CD8-positive, alpha-beta memory T cell (primary cell): ENCODE measurements at regions not wholly inside any gene's neighbourhood (a gene's known extent, or its start where the extent isn't known, plus 50 kb on each side); places are given as distances from the start of the nearest gene placed in this dataset.

Experiments used
- CTCF ChIA-PET: fragments of 350-600 bp; sonication (Branson Sonifier 250); formaldehyde crosslinking; loops from one replicate; lab custom pipeline; 2021; ENCODE audit warnings: antibody characterized with exemption; lab: Charles Lee
- POLR2A ChIA-PET: fragments of 350-600 bp; sonication (Branson Sonifier 250); formaldehyde crosslinking; loops from one replicate; lab custom pipeline; 2021; ENCODE audit warnings: antibody characterized with exemption; lab: Charles Lee
- DNase-seq, 5 donors: peaks; one replicate each; pipeline versions ENCODE4 v3.0.0 to v3.0.0-alpha.2; 2020 to 2022; ENCODE audit warnings: mixed read lengths in 1 of 5
- H3K27ac ChIP-seq: one replicate; pipeline ENCODE4 v1.7.0; 2013; ENCODE audit warnings: low read depth, mild to moderate bottlenecking, low read length, moderate library complexity
- H3K27me3 ChIP-seq: 2 replicates; pipeline ENCODE4 v1.7.0; 2013; ENCODE audit warnings: low read length, mild to moderate bottlenecking; ENCODE audit not compliant: insufficient read depth, poor library complexity, severe bottlenecking
- H3K36me3 ChIP-seq: 2 replicates; pipeline ENCODE4 v1.7.0; 2013; ENCODE audit warnings: mild to moderate bottlenecking, low read length, moderate library complexity; ENCODE audit not compliant: insufficient read depth
- H3K4me1 ChIP-seq: 2 replicates; pipeline ENCODE4 v1.7.0; 2013; ENCODE audit warnings: mild to moderate bottlenecking, low read length, moderate library complexity; ENCODE audit not compliant: insufficient read depth
- H3K4me3 ChIP-seq: 2 replicates; pipeline ENCODE4 v1.7.0; 2013; ENCODE audit warnings: mild to moderate bottlenecking, low read length
- H3K9me3 ChIP-seq: 2 replicates; pipeline ENCODE4 v1.7.0; 2013; ENCODE audit warnings: mild to moderate bottlenecking, low read length
- H3K27ac Mint-ChIP-seq, 8 donors: one replicate each; pipeline ENCODE4 v1.8.0; 2020 to 2021; ENCODE audit warnings: mixed read lengths in 8 of 8, mild to moderate bottlenecking in 6 of 8, inconsistent platforms in 3 of 8, moderate library complexity in 3 of 8
- H3K27me3 Mint-ChIP-seq, 2 donors: one replicate each; pipeline ENCODE4 v1.8.0; 2020 to 2021; ENCODE audit warnings: mixed read lengths in 2 of 2, mild to moderate bottlenecking in 1 of 2, moderate library complexity in 1 of 2
- H3K36me3 Mint-ChIP-seq, 3 donors: one replicate each; pipeline ENCODE4 v1.8.0; 2020 to 2021; ENCODE audit warnings: mixed read lengths in 3 of 3, inconsistent platforms in 1 of 3, mild to moderate bottlenecking in 1 of 3
- H3K4me1 Mint-ChIP-seq, 3 donors: one replicate each; pipeline ENCODE4 v1.8.0; 2020 to 2021; ENCODE audit warnings: mixed read lengths in 3 of 3, inconsistent platforms in 1 of 3, mild to moderate bottlenecking in 1 of 3
- H3K4me3 Mint-ChIP-seq, 7 donors: one replicate each; pipeline ENCODE4 v1.8.0; 2020 to 2021; ENCODE audit warnings: mixed read lengths in 7 of 7, mild to moderate bottlenecking in 6 of 7, moderate library complexity in 4 of 7, inconsistent platforms in 2 of 7
- H3K9me3 Mint-ChIP-seq, 5 donors: one replicate each; pipeline ENCODE4 v1.8.0; 2020 to 2022; ENCODE audit warnings: mixed read lengths in 5 of 5, mild to moderate bottlenecking in 3 of 5, moderate library complexity in 2 of 5, inconsistent platforms in 1 of 5

DNA sequence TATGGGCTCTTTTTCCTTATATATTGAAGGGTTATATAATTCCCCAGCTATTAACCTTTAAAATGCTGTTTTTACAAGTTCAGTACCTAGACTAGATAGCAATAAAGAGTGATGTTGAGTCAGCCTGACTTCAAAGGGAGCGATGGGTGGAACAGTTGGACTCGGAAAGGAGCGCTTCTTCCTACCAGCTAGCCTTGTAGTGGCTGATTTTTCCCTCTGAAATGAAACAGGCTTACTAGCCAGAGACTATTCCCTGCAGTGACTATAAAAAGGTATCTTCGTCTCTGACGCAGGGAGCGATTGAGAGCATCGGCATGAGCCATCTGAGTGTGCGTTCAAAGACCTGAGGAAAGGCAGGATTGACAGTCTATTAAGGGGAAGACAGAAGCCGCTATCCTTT, 66.0 kb upstream of the GRAMD1B start:
- no peaks in the 10 kb centered on the region for H3K36me3 Mint-ChIP-seq
- H3K4me3 Mint-ChIP-seq, result no peak overlapping the region
- ChIA-PET CTCF (no interaction called here), POLR2A (no interaction called here)
- no peaks in the 10 kb centered on the region for H3K4me1 ChIP-seq
- no peaks in the 10 kb centered on the region for H3K9me3 ChIP-seq
- no peak for DNase-seq
- H3K4me3 ChIP-seq, result no peak overlapping the region
- peaks cover 9 to 31% of the 10 kb centered on the region in 2 donors for H3K27me3 Mint-ChIP-seq
- no peak overlapping the region for H3K27ac Mint-ChIP-seq
- H3K27ac ChIP-seq, result no peak overlapping the region
- H3K9me3 Mint-ChIP-seq, result peaks cover 0 to 2% (median 0%) of the 10 kb centered on the region in 5 donors
- H3K27me3 ChIP-seq, result no peaks in the 10 kb centered on the region
- H3K36me3 ChIP-seq, result no peaks in the 10 kb centered on the region
- peaks cover 0 to 19% (median 0%) of the 10 kb centered on the region in 3 donors for H3K4me1 Mint-ChIP-seq

DNA sequence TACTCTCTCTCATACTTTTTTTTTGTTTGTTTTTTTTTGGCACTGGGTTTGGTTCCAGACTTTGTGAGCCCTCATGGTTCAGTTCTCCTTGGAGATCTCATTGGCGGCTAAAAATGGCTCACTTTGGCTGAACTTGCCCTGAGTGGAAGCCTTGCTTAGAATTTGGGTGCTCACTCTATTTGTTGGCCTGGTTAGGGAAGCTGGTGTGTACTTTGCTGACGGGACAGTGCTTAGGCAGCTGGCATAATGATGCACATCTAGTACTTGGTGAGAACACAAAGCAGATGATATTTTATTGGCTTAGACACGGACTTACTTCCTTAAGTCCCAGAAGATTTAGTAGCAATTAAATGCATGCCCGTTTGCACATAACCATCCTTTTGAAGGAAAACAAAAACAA, 66.5 kb upstream of the GRAMD1B start:
- no peak overlapping the region for H3K27ac Mint-ChIP-seq
- H3K4me1 Mint-ChIP-seq, result peaks cover 0 to 24% (median 4%) of the 10 kb centered on the region in 3 donors

DNA sequence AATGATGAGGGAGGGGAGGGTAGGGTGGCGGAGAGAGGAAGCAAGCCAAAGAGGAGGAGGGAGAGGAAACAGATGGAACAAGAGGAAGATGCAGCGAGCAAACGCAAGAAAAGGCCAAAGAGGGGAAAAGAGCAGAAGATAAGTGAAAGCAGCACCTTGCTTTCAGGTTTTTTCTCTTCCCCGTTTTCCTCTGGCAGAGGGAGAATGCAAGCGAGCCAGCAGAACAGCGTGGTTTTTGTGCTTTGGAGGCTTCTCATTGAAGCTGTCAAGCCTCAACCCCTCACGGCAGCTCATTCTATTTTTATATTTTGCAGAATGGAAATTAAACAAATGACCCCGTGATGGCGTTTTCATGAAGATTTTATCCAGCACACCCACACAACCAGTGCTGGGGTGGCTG, 67.1 kb upstream of the GRAMD1B start:
- CTCF ChIA-PET, result no interaction called here
- POLR2A ChIA-PET, result no interaction called here
- Histone ChIP-seq H3K9me3 (no peaks in the 10 kb centered on the region), H3K36me3 (no peaks in the 10 kb centered on the region), H3K4me3 (no peak overlapping the region), H3K4me1 (peaks cover 2% of the 10 kb centered on the region), H3K27me3 (no peaks in the 10 kb centered on the region), H3K27ac (no peak overlapping the region)
- peak overlapping the region in 1 of 7 donors; percentile 23 for H3K4me3 Mint-ChIP-seq
- no peak for DNase-seq
- H3K27ac Mint-ChIP-seq, result no peak overlapping the region
- peaks cover 0 to 2% (median 0%) of the 10 kb centered on the region in 5 donors for H3K9me3 Mint-ChIP-seq
- peaks cover 14 to 39% of the 10 kb centered on the region in 2 donors for H3K27me3 Mint-ChIP-seq
- peaks cover 3 to 27% (median 8%) of the 10 kb centered on the region in 3 donors for H3K4me1 Mint-ChIP-seq
- no peaks in the 10 kb centered on the region for H3K36me3 Mint-ChIP-seq

More for the DNA sequence above, 66.5 kb upstream of the GRAMD1B start:
- Histone ChIP-seq H3K4me3 (no peak overlapping the region), H3K36me3 (no peaks in the 10 kb centered on the region), H3K9me3 (no peaks in the 10 kb centered on the region), H3K27ac (no peak overlapping the region), H3K27me3 (no peaks in the 10 kb centered on the region), H3K4me1 (no peaks in the 10 kb centered on the region)
- peaks cover 0 to 2% (median 0%) of the 10 kb centered on the region in 5 donors for H3K9me3 Mint-ChIP-seq
- CTCF ChIA-PET, result no interaction called here
- POLR2A ChIA-PET, result no interaction called here
- peaks cover 11 to 36% of the 10 kb centered on the region in 2 donors for H3K27me3 Mint-ChIP-seq
- no peak for DNase-seq
- peak overlapping the region in 1 of 7 donors; percentile 38 for H3K4me3 Mint-ChIP-seq
- no peaks in the 10 kb centered on the region for H3K36me3 Mint-ChIP-seq

DNA sequence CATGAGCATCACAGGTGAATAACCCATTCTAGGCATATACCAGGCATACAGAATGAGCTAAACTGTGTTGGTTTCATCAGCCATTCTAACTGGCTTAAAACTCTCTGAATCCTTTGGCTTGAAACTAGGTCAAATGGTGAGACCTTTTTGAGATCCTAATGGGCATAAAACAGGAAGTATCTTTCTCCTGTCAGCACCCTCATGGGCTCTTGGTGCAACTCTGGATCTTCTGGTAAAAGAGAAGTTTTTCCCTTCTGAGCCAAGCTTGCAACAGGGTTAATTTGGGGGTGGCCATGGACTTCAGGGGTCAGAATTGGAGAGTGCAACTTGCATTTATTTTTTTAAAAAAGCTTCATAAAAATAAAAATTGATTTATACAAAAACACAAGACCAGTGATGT, 67.9 kb upstream of the GRAMD1B start:
- H3K36me3 Mint-ChIP-seq, result no peaks in the 10 kb centered on the region
- ChIA-PET CTCF (no interaction called here), POLR2A (no interaction called here)
- H3K9me3 ChIP-seq, result no peaks in the 10 kb centered on the region
- no peak overlapping the region for H3K4me3 ChIP-seq
- H3K27me3 ChIP-seq, result no peaks in the 10 kb centered on the region
- peaks cover 9% of the 10 kb centered on the region for H3K4me1 ChIP-seq
- no peak overlapping the region for H3K27ac ChIP-seq
- DNase-seq, result no peak
- H3K4me1 Mint-ChIP-seq, result peaks cover 9 to 34% (median 16%) of the 10 kb centered on the region in 3 donors
- H3K4me3 Mint-ChIP-seq, result no peak overlapping the region
- H3K9me3 Mint-ChIP-seq, result no peaks in the 10 kb centered on the region
- no peaks in the 10 kb centered on the region for H3K36me3 ChIP-seq
- H3K27me3 Mint-ChIP-seq, result peaks cover 16 to 39% of the 10 kb centered on the region in 2 donors
- no peak overlapping the region for H3K27ac Mint-ChIP-seq

DNA sequence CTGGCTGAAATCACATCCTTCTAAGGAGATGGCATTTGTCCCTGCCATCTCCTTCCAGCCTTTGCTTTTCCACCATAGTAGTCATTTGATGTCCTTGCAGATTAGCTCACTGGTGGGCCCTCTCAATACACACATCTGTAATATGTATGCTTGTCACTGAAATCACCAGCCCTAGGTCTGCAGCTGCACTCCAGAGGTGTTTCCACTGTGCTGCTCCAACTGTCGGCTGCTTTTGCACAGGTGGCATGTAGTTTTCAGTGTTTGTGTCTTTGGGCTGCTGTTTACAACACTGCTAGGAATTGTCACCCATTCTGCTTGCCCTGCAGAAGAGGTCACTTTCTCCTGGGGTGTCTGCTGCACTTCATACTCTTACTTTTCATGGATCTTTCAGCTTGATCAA, 69.0 kb upstream of the GRAMD1B start:
- peaks cover 19 to 44% of the 10 kb centered on the region in 2 donors for H3K27me3 Mint-ChIP-seq
- POLR2A ChIA-PET, result no interaction called here
- peak overlapping the region in 1 of 7 donors; percentile 17 for H3K4me3 Mint-ChIP-seq

DNA sequence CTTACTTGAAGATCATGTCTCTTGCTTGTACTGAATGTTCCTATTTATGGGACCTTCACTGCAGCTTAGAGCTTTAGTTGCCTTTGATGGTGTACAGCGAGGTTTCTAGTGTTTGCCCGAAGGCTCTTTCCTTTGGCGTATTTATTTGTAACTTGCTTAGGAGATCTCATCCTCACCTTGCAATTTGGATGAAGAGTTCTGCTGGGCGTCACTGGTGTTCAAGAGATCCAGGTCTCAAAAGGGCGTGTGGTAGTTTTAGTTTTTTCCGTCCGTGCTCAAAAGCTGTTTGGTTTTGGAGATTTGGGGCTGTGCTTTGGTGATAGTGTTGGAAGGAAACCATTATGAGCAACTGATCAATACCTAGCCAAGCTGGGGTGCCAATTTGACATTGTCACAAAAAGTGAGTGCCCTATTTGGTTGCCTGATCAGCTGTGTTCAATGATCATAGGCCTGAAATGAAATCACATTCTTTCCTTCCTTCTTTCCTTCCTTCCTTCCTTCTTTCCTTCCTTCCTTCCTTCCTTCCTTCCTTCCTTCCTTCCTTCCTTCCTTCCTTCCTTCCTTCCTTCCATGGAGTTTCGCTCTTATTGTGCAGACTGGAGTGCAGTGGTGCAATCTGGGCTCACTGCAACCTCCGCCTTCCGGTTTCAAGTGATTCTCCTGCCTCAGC, 69.7 kb upstream of the GRAMD1B start:
- peaks cover 9% of the 10 kb centered on the region for H3K4me1 ChIP-seq
- peak overlapping the region in 1 of 8 donors; percentile 72 for H3K27ac Mint-ChIP-seq
- no peak overlapping the region for H3K4me3 ChIP-seq
- H3K27me3 ChIP-seq, result no peaks in the 10 kb centered on the region
- no peak for DNase-seq
- CTCF ChIA-PET, result interaction anchor here (1.1 kb wide), 1 partner anchor 47 kb away, joined by 3 read pairs; no protein-coding TSS in a partner anchor
- H3K27me3 Mint-ChIP-seq, result peaks cover 19 to 48% of the 10 kb centered on the region in 2 donors
- peak overlapping the region in 2 of 7 donors; percentile 18 to 55 for H3K4me3 Mint-ChIP-seq
- peaks cover 11 to 41% (median 21%) of the 10 kb centered on the region in 3 donors for H3K4me1 Mint-ChIP-seq
- H3K36me3 Mint-ChIP-seq, result no peaks in the 10 kb centered on the region
- no peak overlapping the region for H3K27ac ChIP-seq
- H3K9me3 Mint-ChIP-seq, result no peaks in the 10 kb centered on the region
- no peaks in the 10 kb centered on the region for H3K9me3 ChIP-seq
- POLR2A ChIA-PET, result no interaction called here
- no peaks in the 10 kb centered on the region for H3K36me3 ChIP-seq

More for the DNA sequence above, 69.0 kb upstream of the GRAMD1B start:
- Histone ChIP-seq H3K36me3 (no peaks in the 10 kb centered on the region), H3K27me3 (no peaks in the 10 kb centered on the region), H3K27ac (no peak overlapping the region), H3K9me3 (no peaks in the 10 kb centered on the region), H3K4me1 (peaks cover 9% of the 10 kb centered on the region), H3K4me3 (no peak overlapping the region)
- no peaks in the 10 kb centered on the region for H3K36me3 Mint-ChIP-seq
- peaks cover 11 to 41% (median 21%) of the 10 kb centered on the region in 3 donors for H3K4me1 Mint-ChIP-seq
- no peaks in the 10 kb centered on the region for H3K9me3 Mint-ChIP-seq
- H3K27ac Mint-ChIP-seq, result peak overlapping the region in 1 of 8 donors; percentile 12
- CTCF ChIA-PET, result interaction anchor here (1.1 kb wide), 1 partner anchor 46 kb away, joined by 3 read pairs; no protein-coding TSS in a partner anchor
- no peak for DNase-seq

DNA sequence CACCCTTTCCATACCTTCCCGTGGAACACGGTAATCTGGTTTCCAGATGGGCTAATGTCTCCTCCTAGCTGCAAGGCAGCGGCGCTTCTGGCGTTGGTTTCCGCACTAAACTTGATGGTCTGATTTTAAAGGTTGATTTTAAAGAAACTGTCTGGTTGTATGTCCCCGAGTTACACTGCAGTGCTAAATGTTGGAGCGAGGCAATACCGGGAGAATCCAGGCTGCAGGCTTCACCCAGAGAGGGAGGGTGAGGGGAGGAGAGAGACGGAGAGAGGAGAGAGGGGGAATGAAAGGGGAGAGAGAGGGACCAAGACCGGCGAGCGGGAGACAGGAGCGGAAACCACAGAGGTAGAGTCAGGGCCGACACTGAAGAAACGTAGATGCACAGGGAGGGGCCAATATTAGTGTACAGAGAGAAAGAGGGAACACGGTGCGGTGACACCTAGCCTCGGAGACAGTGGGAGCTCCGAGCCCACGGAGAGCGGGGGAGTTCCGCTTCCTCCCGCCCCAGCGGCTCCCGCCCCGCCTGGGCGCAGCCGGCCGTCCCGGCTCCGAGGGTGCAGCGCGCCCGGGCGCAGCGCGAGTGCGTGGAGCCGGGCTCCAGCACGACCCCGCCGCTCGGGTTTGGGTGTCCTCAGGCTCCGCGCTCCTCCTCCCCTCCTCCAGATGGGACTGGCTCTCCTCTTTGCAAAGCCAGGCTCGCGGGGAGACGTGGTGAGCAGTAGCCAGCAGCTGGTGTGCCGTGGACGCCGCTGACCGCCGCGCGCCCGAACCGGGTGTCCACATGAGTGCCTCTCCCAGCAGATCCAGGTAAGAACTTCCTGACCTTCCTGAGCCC, 71.9 kb upstream of the GRAMD1B start:
- no peak overlapping the region for H3K27ac ChIP-seq
- CTCF ChIA-PET, result interaction anchor here (1.3 kb wide), 1 partner anchor 121 kb away, joined by 3 read pairs; no protein-coding TSS in a partner anchor

More for the DNA sequence above, 71.9 kb upstream of the GRAMD1B start:
- peaks cover 9% of the 10 kb centered on the region for H3K4me1 ChIP-seq
- Mint-ChIP-seq H3K27me3 (peaks cover 19 to 51% of the 10 kb centered on the region in 2 donors), H3K4me1 (peaks cover 11 to 37% (median 21%) of the 10 kb centered on the region in 3 donors), H3K4me3 (peak overlapping the region; percentile 71 to 95 (median 81)), H3K27ac (peak overlapping the region in 5 of 8 donors; percentile 32 to 93 (median 69)), H3K36me3 (no peaks in the 10 kb centered on the region), H3K9me3 (no peaks in the 10 kb centered on the region)
- H3K36me3 ChIP-seq, result no peaks in the 10 kb centered on the region
- H3K9me3 ChIP-seq, result no peaks in the 10 kb centered on the region
- DNase-seq, result peak in 2 of 5 donors; percentile 4 to 21
- peak overlapping the region; percentile 61 for H3K4me3 ChIP-seq
- H3K27me3 ChIP-seq, result no peaks in the 10 kb centered on the region
- POLR2A ChIA-PET, result interaction anchor here (0.5 kb wide), 1 partner anchor 273 kb away, joined by 4 read pairs; no protein-coding TSS in a partner anchor
